ENCODE measurements at regions not wholly inside any gene's neighbourhood (a gene's known extent, or its start where the extent isn't known, plus 50 kb on each side); places are given as distances from the start of the nearest gene placed in this dataset.
A peak's percentile ranks its signal among the peaks of the same experiment; 100 is the strongest.
"Not testable (repeated sequence)": the region's sequence is repeated elsewhere in the genome, so short reads cannot be mapped to it uniquely, and the experiment has no call there.

DNA sequence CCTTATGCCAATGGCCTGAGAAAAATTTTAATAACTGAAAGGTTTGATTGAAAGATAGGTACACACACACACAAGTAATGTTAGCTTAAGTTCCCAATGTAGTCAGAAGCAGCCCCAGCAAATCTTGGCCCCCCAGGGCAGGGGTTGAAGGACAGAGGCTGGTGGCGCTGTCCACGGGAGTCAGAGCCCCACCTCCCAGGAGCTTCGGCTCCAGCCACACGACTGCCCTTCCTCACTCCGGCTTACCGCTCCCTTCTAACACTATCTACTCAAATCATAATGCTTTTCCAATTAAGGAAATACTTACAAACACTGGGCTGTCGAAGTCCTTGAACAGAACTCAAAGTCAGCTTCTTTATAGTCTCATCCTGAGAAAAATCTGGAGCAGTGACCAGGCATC is 163.9 kb upstream of the NBPF12 start:
- H3K9ac ChIP-seq (ENCODE audit: low read length); H3K4me2 ChIP-seq (ENCODE audit: low read length); intact Hi-C loops (cut with micrococcal nuclease); H3K36me3 ChIP-seq (ENCODE audit: low read depth, low read length); H3K4me3 ChIP-seq (ENCODE audit: low read length); H3F3A ChIP-seq (ENCODE audit: low read length, unreplicated experiment); H3K9me3 ChIP-seq (ENCODE audit: low read length); H3K27me3 ChIP-seq (ENCODE audit: low read length); H3K27ac ChIP-seq (ENCODE audit: low read length); H3K4me1 ChIP-seq (ENCODE audit: insufficient read depth, low read length); ATAC-seq; H2AFZ ChIP-seq (ENCODE audit: low read length); CTCF ChIA-PET; H3K9me2 ChIP-seq (replicated peaks; ENCODE audit: low read length); POLR2A ChIA-PET (ENCODE audit: unreplicated experiment); H4K20me1 ChIP-seq (ENCODE audit: low read length); BruUV-seq (replicated peaks); H3K79me2 ChIP-seq (ENCODE audit: low read length); DNase-seq: not testable (repeated sequence)

DNA sequence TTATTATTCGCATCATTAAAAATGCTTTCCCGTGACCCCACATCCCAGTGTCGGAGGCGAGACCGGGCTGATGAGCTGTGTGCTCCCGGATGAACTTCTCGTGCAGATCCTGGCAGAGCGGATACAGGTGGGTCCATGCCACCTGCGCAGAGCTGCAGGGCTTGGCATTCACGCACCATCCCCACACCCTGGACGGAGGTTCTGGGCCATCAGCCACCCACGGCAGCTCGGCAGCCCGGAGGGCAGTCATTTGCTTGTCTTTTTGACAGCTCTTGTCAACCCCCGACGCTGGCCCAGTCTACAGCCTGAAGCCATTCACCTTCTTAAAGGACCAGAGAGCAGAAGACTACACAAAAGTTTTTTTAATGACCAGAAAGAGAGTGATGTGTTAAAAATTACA is 166.7 kb upstream of the NBPF12 start:
- DNase-seq; H3K27me3 ChIP-seq (ENCODE audit: low read length); H3K79me2 ChIP-seq (ENCODE audit: low read length); intact Hi-C loops (cut with micrococcal nuclease); ATAC-seq; H3K36me3 ChIP-seq (ENCODE audit: low read depth, low read length); H4K20me1 ChIP-seq (ENCODE audit: low read length); BruUV-seq (replicated peaks); H3K27ac ChIP-seq (ENCODE audit: low read length); CTCF ChIA-PET; H3K4me3 ChIP-seq (ENCODE audit: low read length); H3F3A ChIP-seq (ENCODE audit: low read length, unreplicated experiment); H2AFZ ChIP-seq (ENCODE audit: low read length); H3K9me3 ChIP-seq (ENCODE audit: low read length); H3K4me2 ChIP-seq (ENCODE audit: low read length); POLR2A ChIA-PET (ENCODE audit: unreplicated experiment); H3K4me1 ChIP-seq (ENCODE audit: insufficient read depth, low read length); H3K9me2 ChIP-seq (replicated peaks; ENCODE audit: low read length); H3K9ac ChIP-seq (ENCODE audit: low read length): not testable (repeated sequence)

DNA sequence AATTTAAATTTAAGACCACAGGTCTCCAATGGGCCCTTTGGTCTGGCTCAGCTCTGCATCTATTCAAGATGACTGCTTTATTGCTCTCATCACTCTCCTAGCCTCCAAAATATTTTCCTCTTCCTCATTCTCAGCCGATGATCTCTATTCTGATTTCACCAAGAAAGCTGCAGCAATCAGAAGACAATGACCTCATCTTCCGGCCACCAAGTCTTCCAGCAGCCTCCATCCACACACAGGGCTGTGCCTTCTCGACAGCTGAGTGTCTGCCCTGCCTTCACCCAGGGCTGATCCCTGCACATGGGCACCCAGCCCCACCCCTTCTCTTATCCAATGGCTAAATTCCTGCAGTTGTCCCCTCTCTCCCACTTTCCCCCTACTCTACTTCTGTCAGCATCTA is 167.1 kb upstream of the NBPF12 start:
- DNase-seq; H3K4me1 ChIP-seq (ENCODE audit: insufficient read depth, low read length); H3K27me3 ChIP-seq (ENCODE audit: low read length); H4K20me1 ChIP-seq (ENCODE audit: low read length); H3K9me2 ChIP-seq (replicated peaks; ENCODE audit: low read length); H3K9me3 ChIP-seq (ENCODE audit: low read length); H3K36me3 ChIP-seq (ENCODE audit: low read depth, low read length); BruUV-seq (replicated peaks); H3K27ac ChIP-seq (ENCODE audit: low read length); intact Hi-C loops (cut with micrococcal nuclease); POLR2A ChIA-PET (ENCODE audit: unreplicated experiment); CTCF ChIA-PET; H2AFZ ChIP-seq (ENCODE audit: low read length); H3F3A ChIP-seq (ENCODE audit: low read length, unreplicated experiment); H3K79me2 ChIP-seq (ENCODE audit: low read length); ATAC-seq; H3K9ac ChIP-seq (ENCODE audit: low read length); H3K4me3 ChIP-seq (ENCODE audit: low read length); H3K4me2 ChIP-seq (ENCODE audit: low read length): not testable (repeated sequence)

- H3F3A ChIP-seq (ENCODE audit: low read length, unreplicated experiment); H3K9ac ChIP-seq (ENCODE audit: low read length); H3K4me2 ChIP-seq (ENCODE audit: low read length); BruUV-seq (replicated peaks); H4K20me1 ChIP-seq (ENCODE audit: low read length); intact Hi-C loops (cut with micrococcal nuclease); H3K4me3 ChIP-seq (ENCODE audit: low read length); H3K36me3 ChIP-seq (ENCODE audit: low read depth, low read length); POLR2A ChIA-PET (ENCODE audit: unreplicated experiment); DNase-seq; H3K79me2 ChIP-seq (ENCODE audit: low read length); H3K27ac ChIP-seq (ENCODE audit: low read length); ATAC-seq; CTCF ChIA-PET; H3K27me3 ChIP-seq (ENCODE audit: low read length); H3K4me1 ChIP-seq (ENCODE audit: insufficient read depth, low read length); H3K9me3 ChIP-seq (ENCODE audit: low read length); H3K9me2 ChIP-seq (replicated peaks; ENCODE audit: low read length); H2AFZ ChIP-seq (ENCODE audit: low read length): not testable (repeated sequence)
Observed at GRCh38 chr1:146763234-146763633, 174.9 kb upstream of the NBPF12 start.

DNA sequence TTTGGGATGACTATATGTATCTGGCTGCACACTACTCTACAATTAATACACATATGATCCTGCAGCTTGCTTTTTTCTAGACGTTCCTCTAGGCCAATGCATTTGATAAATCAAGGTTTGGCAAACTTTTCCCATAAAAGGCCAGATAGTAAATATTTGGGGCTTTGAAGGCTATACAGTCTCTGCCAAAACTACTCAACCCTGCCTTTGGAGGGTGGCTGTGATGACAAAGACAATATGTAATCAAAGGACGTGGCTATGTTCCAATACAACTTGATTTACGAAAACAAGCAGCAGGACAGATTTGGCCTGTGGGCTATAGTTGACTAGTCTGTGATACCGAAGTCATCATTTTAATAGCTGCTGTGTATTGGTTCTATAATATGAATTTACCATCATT is 181.3 kb upstream of the NBPF12 start:
- H4K20me1 ChIP-seq (ENCODE audit: low read length); H3K4me3 ChIP-seq (ENCODE audit: low read length); POLR2A ChIA-PET (ENCODE audit: unreplicated experiment); H3K36me3 ChIP-seq (ENCODE audit: low read depth, low read length); H3K27me3 ChIP-seq (ENCODE audit: low read length); CTCF ChIA-PET; BruUV-seq (replicated peaks); H3K9me2 ChIP-seq (replicated peaks; ENCODE audit: low read length); H3K4me1 ChIP-seq (ENCODE audit: insufficient read depth, low read length); H3F3A ChIP-seq (ENCODE audit: low read length, unreplicated experiment); H3K79me2 ChIP-seq (ENCODE audit: low read length); H3K27ac ChIP-seq (ENCODE audit: low read length); H3K9me3 ChIP-seq (ENCODE audit: low read length); H2AFZ ChIP-seq (ENCODE audit: low read length); intact Hi-C loops (cut with micrococcal nuclease); ATAC-seq; H3K9ac ChIP-seq (ENCODE audit: low read length); H3K4me2 ChIP-seq (ENCODE audit: low read length): not testable (repeated sequence)
- peak; percentile 30 for DNase-seq

All from PC-3 (cell line).